ENCODE measurements at regions not wholly inside any gene's neighbourhood (a gene's known extent, or its start where the extent isn't known, plus 50 kb on each side); places are given as distances from the start of the nearest gene placed in this dataset.

- Mint-ChIP-seq H3K36me3 (ENCODE audit: insufficient read depth in 1 of 3, low read depth in 3 of 3) (0 out of 7 replicates have a peak, but pooled peaks cover 0 to 3% (median 0%) of the 10 kb centered on the region in 3 experiments), H3K9me3 (no peaks in the 10 kb centered on the region), H3K4me1 (peaks cover 33 to 39% of the 10 kb centered on the region in 2 experiments), H3K4me3 (no peak overlapping the region), H3K27ac (no peak overlapping the region; a peak in 1 of 7 replicates), H3K27me3 (ENCODE audit: low read depth) (no peaks in the 10 kb centered on the region)
- no peak overlapping the region for H2BK15ac ChIP-seq (ENCODE audit: low read depth, low read length)
- H3T11ph ChIP-seq (ENCODE audit: low read length), result no peak overlapping the region
- H2BK5ac ChIP-seq (ENCODE audit: insufficient read length, low read length), result no peak overlapping the region
- no peak overlapping the region for H3K18ac ChIP-seq (ENCODE audit: insufficient read length, low read depth, low read length)
- H2BK12ac ChIP-seq (ENCODE audit: insufficient read length, low read depth, low read length), result no peak overlapping the region
- no peak overlapping the region for H3K27ac ChIP-seq (ENCODE audit: insufficient read length, low read depth, low read length)
- H3K9me3 ChIP-seq (ENCODE audit: control insufficient read depth, low read depth, low read length), result no peaks in the 10 kb centered on the region
- no peak overlapping the region for H3K23ac ChIP-seq (ENCODE audit: insufficient read length, low read depth, low read length)
- no peak overlapping the region for H4K91ac ChIP-seq (ENCODE audit: insufficient read length, low read depth, low read length)
- no peak overlapping the region for H3K9ac ChIP-seq (ENCODE audit: extremely low read depth, insufficient read length, low read length)
- no peaks in the 10 kb centered on the region for H4K20me1 ChIP-seq (ENCODE audit: control insufficient read depth, insufficient read depth, insufficient read length)
- H2AFZ ChIP-seq (ENCODE audit: low read length), result no peak overlapping the region
- peaks cover 3% of the 10 kb centered on the region for H3K79me1 ChIP-seq (ENCODE audit: insufficient read depth, low read depth, low read length, poor library complexity, severe bottlenecking)
- H4K5ac ChIP-seq (ENCODE audit: insufficient read length, low read depth, low read length), result no peak overlapping the region
- no peak overlapping the region for H3K56ac ChIP-seq (ENCODE audit: insufficient read length, low read depth, low read length)
- WGBS (ENCODE audit: extremely low coverage, insufficient read length, low lambda C conversion rate), result no CpG with 5 or more reads among the region's 3 CpGs
- H3K79me2 ChIP-seq (ENCODE audit: insufficient read depth, low read length), result no peaks in the 10 kb centered on the region; the same call in 1 of the 2 replicates
- no peak overlapping the region for H3K14ac ChIP-seq (ENCODE audit: insufficient read depth, low read length)
- no peak overlapping the region for H3K4ac ChIP-seq (ENCODE audit: low read depth, low read length)
- H2BK120ac ChIP-seq (ENCODE audit: low read depth, low read length, poor library complexity, severe bottlenecking), result no peak overlapping the region
- no peak overlapping the region for H2AK5ac ChIP-seq (ENCODE audit: insufficient read length, low read length)
- TF ChIP-seq, protein P1, sequence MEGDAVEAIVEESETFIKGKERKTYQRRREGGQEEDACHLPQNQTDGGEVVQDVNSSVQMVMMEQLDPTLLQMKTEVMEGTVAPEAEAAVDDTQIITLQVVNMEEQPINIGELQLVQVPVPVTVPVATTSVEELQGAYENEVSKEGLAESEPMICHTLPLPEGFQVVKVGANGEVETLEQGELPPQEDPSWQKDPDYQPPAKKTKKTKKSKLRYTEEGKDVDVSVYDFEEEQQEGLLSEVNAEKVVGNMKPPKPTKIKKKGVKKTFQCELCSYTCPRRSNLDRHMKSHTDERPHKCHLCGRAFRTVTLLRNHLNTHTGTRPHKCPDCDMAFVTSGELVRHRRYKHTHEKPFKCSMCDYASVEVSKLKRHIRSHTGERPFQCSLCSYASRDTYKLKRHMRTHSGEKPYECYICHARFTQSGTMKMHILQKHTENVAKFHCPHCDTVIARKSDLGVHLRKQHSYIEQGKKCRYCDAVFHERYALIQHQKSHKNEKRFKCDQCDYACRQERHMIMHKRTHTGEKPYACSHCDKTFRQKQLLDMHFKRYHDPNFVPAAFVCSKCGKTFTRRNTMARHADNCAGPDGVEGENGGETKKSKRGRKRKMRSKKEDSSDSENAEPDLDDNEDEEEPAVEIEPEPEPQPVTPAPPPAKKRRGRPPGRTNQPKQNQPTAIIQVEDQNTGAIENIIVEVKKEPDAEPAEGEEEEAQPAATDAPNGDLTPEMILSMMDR (conservative IDR thresholded peaks at IDR 0.05), result no peak
- no peaks in the 10 kb centered on the region for H3K27me3 ChIP-seq (ENCODE audit: insufficient read depth, low read length)
- no peaks in the 10 kb centered on the region for H3K23me2 ChIP-seq (ENCODE audit: insufficient read length, low read depth, low read length, poor library complexity, severe bottlenecking)
- H3K4me2 ChIP-seq (ENCODE audit: insufficient read depth, insufficient read length, low read length), result no peak overlapping the region
- peaks cover 8% of the 10 kb centered on the region; the same call in 1 of the 2 replicates for H3K4me1 ChIP-seq (ENCODE audit: insufficient read depth, low read length)
- no peak overlapping the region for H2BK20ac ChIP-seq (ENCODE audit: low read depth, low read length, poor library complexity, severe bottlenecking)
- no peak for DNase-seq
- H4K8ac ChIP-seq (replicated peaks; ENCODE audit: insufficient read length, low read depth, low read length), result no peak overlapping the region
Observed at GRCh38 chr6:138598562-138599173, 99.4 kb upstream of the NHSL1 start.
